ENCODE measurements at regions not wholly inside any gene's neighbourhood (a gene's known extent, or its start where the extent isn't known, plus 50 kb on each side); places are given as distances from the start of the nearest gene placed in this dataset.

- no peak for TF ChIP-seq CTCF (IDR thresholded peaks at IDR 0.05)
- TF ChIP-seq POLR2A (IDR thresholded peaks at IDR 0.05) = no peak
These were observed 112.0 kb downstream of the NPIPB5 start for GRCh38 chr16:22622703-22623102.

All from upper lobe of left lung (tissue), 4 donors.